Esophagus (tissue), 2 donors: ENCODE measurements at regions not wholly inside any gene's neighbourhood (a gene's known extent, or its start where the extent isn't known, plus 50 kb on each side); places are given as distances from the start of the nearest gene placed in this dataset.

Experiments used
- H3K27ac ChIP-seq, 2 donors: one replicate each; pipeline ENCODE4 v1.5.1; 2013; ENCODE audit warnings: low read depth in 2 of 2, mild to moderate bottlenecking in 2 of 2, inconsistent platforms in 1 of 2, low read length in 1 of 2, moderate library complexity in 1 of 2
- H3K27me3 ChIP-seq, 2 donors: one replicate each; pipeline ENCODE4 v1.6.1; 2013; ENCODE audit warnings: low read length in 2 of 2, control low read depth in 1 of 2, mild to moderate bottlenecking in 1 of 2; ENCODE audit not compliant: insufficient read depth in 2 of 2, control insufficient read depth in 1 of 2
- H3K36me3 ChIP-seq, 2 donors: one replicate each; pipeline ENCODE4 v1.6.1; 2013; ENCODE audit warnings: low read length in 1 of 2; ENCODE audit not compliant: control insufficient read depth in 2 of 2, insufficient read depth in 2 of 2
- H3K4me1 ChIP-seq, 2 donors: one replicate each; pipeline ENCODE4 v1.6.1; 2013; ENCODE audit warnings: low read length in 1 of 2; ENCODE audit not compliant: control insufficient read depth in 2 of 2, insufficient read depth in 2 of 2
- H3K4me3 ChIP-seq, 2 donors: one replicate each; pipeline ENCODE4 v1.5.1; 2013; ENCODE audit warnings: low read length in 2 of 2, mild to moderate bottlenecking in 2 of 2, low read depth in 1 of 2, moderate library complexity in 1 of 2
- H3K9me3 ChIP-seq, 2 donors: one replicate each; pipeline ENCODE4 v1.6.1; 2013; ENCODE audit warnings: mild to moderate bottlenecking in 2 of 2, low read depth in 1 of 2, low read length in 1 of 2, moderate library complexity in 1 of 2; ENCODE audit not compliant: control insufficient read depth in 2 of 2, insufficient read depth in 1 of 2
- WGBS, 2 donors: extraction: QIAGEN DNeasy Blood & Tissue Kit; methylation state at CpG; one replicate each; pipeline ENCODE4 v1.1.7; 2013; 5-methylcytosine and 5-hydroxymethylcytosine counted together
- donor health status: healthy with polysubstance abuse.
- donor health status: Bipolar disorder and iron deficiency.

DNA sequence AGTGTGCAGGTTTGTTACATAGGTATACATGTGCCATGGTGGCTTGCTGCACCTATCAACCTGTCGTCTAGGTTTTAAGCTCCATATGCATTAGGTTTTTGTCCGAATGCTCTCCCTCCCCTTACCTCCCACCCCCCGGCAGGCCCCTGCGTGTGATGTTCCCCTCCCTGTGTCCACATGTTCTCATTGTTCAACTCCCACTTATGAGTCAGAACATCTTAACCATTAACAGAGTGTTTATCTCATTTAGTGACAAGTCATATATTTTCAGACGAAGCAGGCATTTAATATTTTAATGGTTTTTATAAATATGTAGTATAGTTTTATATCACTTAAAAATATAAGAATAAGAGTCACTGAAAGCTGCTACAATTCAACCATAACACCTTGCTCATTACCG is 780.5 kb upstream of the ARGLU1 start:
- no peaks in the 10 kb centered on the region for H3K36me3 ChIP-seq
- WGBS, 2 donors = 49 to 54% methylated on average over 6 of the region's 6 CpGs
- H3K4me1 ChIP-seq = no peaks in the 10 kb centered on the region
- H3K27me3 ChIP-seq = no peaks in the 10 kb centered on the region
- H3K9me3 ChIP-seq = no peaks in the 10 kb centered on the region
- H3K4me3 ChIP-seq = no peak overlapping the region
- H3K27ac ChIP-seq = no peak overlapping the region

GRCh38 chr13:107347641-107348369 is 779.9 kb upstream of the ARGLU1 start:
- H3K9me3 ChIP-seq = no peaks in the 10 kb centered on the region
- H3K27ac ChIP-seq = no peak overlapping the region
- no peak overlapping the region for H3K4me3 ChIP-seq
- H3K4me1 ChIP-seq = no peaks in the 10 kb centered on the region
- 88% methylated on average over 14 of the region's 14 CpGs for WGBS, 2 donors
- no peaks in the 10 kb centered on the region for H3K27me3 ChIP-seq
- H3K36me3 ChIP-seq = no peaks in the 10 kb centered on the region

DNA sequence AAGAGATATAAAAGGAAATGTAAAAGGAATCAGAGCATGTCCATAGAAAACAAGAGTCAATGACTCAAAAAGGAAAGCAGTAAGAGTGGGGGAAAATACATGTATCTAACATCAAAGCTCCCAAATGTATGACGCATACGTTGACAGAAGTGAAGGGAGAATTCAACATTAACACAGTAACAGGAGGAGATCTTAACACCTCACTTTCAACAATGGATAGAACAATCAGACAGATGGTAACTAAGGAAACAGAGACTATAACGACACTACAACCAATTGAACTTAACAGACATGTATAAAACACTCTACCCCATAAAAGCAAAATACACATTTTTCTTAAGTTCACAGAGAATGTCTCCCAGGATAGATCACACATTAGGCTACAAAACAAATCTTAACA is 774.8 kb upstream of the ARGLU1 start:
- Histone ChIP-seq H3K9me3 (peaks cover 0 to 2% of the 10 kb centered on the region in 2 donors), H3K4me1 (no peaks in the 10 kb centered on the region), H3K27ac (no peak overlapping the region), H3K27me3 (no peaks in the 10 kb centered on the region), H3K4me3 (no peak overlapping the region), H3K36me3 (no peaks in the 10 kb centered on the region)
- 73 to 86% methylated on average over 3 of the region's 3 CpGs for WGBS, 2 donors

DNA sequence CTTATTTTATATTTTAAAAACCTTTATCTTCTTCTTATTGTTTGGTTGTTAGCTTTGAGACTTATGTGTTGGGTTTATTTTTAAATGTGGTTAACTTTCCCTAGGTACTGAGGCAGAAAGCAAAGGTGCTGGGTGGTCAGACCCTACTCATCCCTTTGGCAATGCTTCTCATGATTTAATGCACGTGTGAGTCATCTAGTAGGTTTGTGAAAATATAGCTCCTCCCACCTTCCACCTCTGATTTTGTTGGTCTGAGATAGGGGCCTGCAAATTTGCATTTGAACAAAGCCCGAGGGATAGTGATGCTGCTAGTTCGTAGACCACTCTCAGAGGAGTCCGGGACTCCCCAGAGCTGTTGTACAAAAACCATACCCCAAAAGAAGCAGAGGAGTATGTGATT is 771.3 kb upstream of the ARGLU1 start:
- 73 to 75% methylated on average over 4 of the region's 4 CpGs for WGBS, 2 donors
- Histone ChIP-seq H3K4me3 (no peak overlapping the region), H3K27me3 (no peaks in the 10 kb centered on the region), H3K4me1 (no peaks in the 10 kb centered on the region), H3K27ac (no peak overlapping the region), H3K9me3 (peaks cover 0 to 2% of the 10 kb centered on the region in 2 donors), H3K36me3 (no peaks in the 10 kb centered on the region)

GRCh38 chr13:107332188-107332587 is 764.3 kb upstream of the ARGLU1 start:
- Histone ChIP-seq H3K27ac (no peak overlapping the region), H3K36me3 (no peaks in the 10 kb centered on the region), H3K4me3 (no peak overlapping the region), H3K27me3 (no peaks in the 10 kb centered on the region), H3K9me3 (peaks cover 0 to 3% of the 10 kb centered on the region in 2 donors), H3K4me1 (no peaks in the 10 kb centered on the region)
- WGBS, 2 donors = 70% methylated on average over 4 of the region's 4 CpGs

GRCh38 chr13:107331359-107331758 is 763.4 kb upstream of the ARGLU1 start:
- peaks cover 0 to 3% of the 10 kb centered on the region in 2 donors for H3K9me3 ChIP-seq
- no peaks in the 10 kb centered on the region for H3K27me3 ChIP-seq
- H3K4me3 ChIP-seq = no peak overlapping the region
- 76 to 79% methylated on average over 5 of the region's 5 CpGs for WGBS, 2 donors
- no peak overlapping the region for H3K27ac ChIP-seq
- no peaks in the 10 kb centered on the region for H3K4me1 ChIP-seq
- H3K36me3 ChIP-seq = no peaks in the 10 kb centered on the region

- Histone ChIP-seq H3K36me3 (no peaks in the 10 kb centered on the region), H3K9me3 (peaks cover 0 to 3% of the 10 kb centered on the region in 2 donors), H3K4me1 (no peaks in the 10 kb centered on the region), H3K27me3 (no peaks in the 10 kb centered on the region), H3K27ac (no peak overlapping the region), H3K4me3 (no peak overlapping the region)
- WGBS, 2 donors = 86 to 89% methylated on average over 3 of the region's 3 CpGs
Observed at GRCh38 chr13:107330484-107330883, 762.5 kb upstream of the ARGLU1 start.

- H3K27me3 ChIP-seq = no peaks in the 10 kb centered on the region
- 59 to 63% methylated on average over 5 of the region's 5 CpGs for WGBS, 2 donors
- H3K4me3 ChIP-seq = no peak overlapping the region
- H3K27ac ChIP-seq = no peak overlapping the region
- no peaks in the 10 kb centered on the region for H3K4me1 ChIP-seq
- H3K36me3 ChIP-seq = no peaks in the 10 kb centered on the region
- peaks cover 0 to 3% of the 10 kb centered on the region in 2 donors for H3K9me3 ChIP-seq
Observed at GRCh38 chr13:107329991-107330390, 762.1 kb upstream of the ARGLU1 start.

GRCh38 chr13:107324416-107325204 is 756.7 kb upstream of the ARGLU1 start:
- peaks cover 0 to 3% of the 10 kb centered on the region in 2 donors for H3K9me3 ChIP-seq
- H3K4me3 ChIP-seq = no peak overlapping the region
- no peaks in the 10 kb centered on the region for H3K4me1 ChIP-seq
- WGBS, 2 donors = 86 to 91% methylated on average over 2 of the region's 2 CpGs
- no peak overlapping the region for H3K27ac ChIP-seq
- H3K36me3 ChIP-seq = no peaks in the 10 kb centered on the region
- H3K27me3 ChIP-seq = no peaks in the 10 kb centered on the region
